GM18909 (cell line): ENCODE measurements at regions not wholly inside any gene's neighbourhood (a gene's known extent, or its start where the extent isn't known, plus 50 kb on each side); places are given as distances from the start of the nearest gene placed in this dataset.
"Not testable (repeated sequence)": the region's sequence is repeated elsewhere in the genome, so short reads cannot be mapped to it uniquely, and the experiment has no call there.

Experiments used
- ATAC-seq: cut with Tn5 transposase; IDR thresholded peaks from one replicate; pipeline ENCODE4 v1.9.1; 2021; ENCODE audit warnings: mild to moderate bottlenecking; ENCODE audit not compliant: unreplicated experiment, poor library complexity

DNA sequence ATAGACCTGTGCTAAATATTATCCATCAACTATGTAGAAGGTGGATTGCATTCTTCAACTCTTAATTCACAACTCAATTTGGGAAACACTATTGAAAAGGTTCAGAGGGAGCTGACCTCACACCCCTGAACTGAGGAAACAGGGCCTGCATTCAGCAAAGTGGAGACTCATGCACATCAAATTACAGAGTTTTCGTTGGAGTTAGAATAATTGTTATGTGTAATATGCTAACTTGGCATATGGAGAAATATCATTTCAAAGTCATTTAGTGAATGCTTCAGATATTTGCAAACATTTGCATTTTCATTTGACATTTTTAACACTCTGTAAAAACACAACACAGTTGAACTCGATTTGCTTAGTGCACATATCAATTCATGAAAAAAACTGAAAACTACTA, 1102.8 kb upstream of the INTU start:
- ATAC-seq, result no peak

DNA sequence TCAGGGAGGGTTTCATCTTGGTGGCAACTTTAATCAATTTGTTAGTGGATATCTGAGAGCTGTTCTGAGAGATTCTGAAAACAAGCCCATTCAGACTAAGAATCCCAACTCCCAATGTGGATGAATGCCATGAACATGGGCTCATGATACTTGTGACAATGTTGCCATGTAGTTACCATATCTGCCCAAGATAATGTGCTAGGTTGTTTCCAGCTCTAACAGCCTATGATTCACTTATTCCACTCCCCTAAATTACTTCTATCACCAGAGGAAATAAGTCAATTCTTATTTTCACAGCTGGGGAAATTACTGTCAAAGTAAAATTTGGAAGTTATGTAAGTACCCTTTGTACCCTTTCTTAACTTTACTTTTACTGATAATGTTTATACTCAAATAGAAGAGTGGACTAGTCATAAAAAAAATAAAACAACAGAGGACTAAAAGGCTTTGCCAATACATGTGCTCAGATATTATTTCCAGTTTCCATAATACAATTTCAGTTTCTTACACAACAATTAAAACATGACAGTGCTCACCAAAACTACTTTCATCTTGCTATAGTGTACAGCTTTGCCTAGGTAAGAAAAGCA, 1101.7 kb upstream of the INTU start:
- ATAC-seq, result no peak

DNA sequence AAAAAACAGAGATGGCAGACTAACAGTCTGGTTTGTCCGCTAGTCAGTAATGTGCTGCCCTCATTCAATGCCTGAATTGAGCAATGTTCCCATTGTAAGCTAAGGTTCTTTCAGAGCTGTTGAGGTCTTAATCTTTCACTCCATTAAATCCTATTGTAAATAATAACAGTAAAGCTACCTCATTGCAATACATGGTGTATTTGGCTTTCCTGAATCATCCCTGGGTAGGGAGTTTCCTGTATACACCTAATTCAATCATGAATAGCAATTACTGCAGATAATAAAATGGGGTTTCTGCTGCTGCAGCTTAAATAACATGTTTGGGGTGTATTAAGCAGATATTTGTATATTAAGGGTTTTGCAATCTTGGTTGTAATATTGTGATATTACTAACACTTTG, 1100.2 kb upstream of the INTU start:
- no peak for ATAC-seq

DNA sequence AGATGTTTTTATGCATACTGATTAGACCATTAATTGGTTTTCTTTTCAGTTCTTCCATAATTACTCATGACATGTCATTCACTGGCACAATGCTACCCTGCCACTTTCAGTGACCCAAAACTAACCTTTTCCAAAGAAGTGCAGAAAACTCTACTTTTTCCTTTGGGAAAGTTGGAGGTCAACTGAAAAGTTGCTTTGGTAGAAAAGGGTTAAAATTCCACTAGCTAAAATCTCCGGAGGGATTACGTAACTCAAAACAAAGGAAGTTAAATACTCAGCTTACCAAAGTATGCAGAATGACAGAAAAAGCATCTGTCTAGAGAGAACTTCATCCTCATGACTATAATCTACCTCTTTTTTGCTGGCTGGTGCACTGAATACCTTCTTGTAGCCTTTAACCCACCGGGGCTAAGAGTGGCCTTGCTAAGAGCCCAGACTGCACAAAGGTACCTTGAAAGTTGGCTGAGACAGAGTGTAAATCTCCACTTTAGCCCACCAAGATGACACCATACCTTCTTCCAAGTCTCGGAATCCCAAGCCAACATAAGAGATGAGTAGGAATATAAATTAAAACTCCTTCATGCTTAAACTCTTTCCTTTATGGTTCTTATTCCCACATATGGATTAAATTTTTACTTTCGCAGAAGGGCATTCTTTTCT, 1099.5 kb upstream of the INTU start:
- ATAC-seq, result no peak

DNA sequence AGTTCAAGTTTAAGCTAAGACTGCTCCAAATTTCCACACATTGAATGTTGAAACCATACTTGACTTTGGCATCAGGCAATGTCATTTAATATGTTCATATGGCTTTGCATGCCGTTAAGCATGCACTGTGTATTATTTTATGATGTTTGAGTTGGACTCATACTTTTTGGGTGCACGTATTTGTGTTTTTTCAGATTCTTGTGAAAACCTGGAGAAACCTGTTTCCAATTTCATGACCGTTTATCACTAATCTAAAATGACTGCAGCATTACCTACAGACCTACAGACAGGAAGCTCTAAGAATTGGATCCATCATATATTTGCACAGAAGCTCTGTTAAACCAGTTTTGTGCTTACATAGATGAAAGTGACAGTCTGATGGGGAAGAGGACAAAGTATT, 1093.0 kb upstream of the INTU start:
- no peak for ATAC-seq

DNA sequence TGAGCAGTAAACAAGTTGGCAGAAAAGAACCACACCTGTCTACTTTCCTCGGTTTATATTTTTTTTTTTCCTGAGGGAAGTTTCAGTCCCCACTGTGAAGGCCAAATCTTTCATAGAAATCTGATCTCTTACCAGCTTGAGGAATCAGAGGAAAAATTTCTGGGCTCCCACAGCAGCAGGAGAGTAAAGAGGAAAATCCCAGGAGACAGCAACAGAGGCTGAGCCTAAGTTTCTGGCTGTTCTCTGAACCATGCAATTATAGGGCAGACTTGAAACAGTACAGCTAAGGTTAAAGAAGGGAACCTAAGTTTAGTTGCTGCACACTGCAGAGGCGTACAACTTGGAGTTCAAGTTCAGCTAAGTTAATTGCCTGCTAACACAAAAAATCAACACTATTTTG, 1090.9 kb upstream of the INTU start:
- no peak for ATAC-seq

DNA sequence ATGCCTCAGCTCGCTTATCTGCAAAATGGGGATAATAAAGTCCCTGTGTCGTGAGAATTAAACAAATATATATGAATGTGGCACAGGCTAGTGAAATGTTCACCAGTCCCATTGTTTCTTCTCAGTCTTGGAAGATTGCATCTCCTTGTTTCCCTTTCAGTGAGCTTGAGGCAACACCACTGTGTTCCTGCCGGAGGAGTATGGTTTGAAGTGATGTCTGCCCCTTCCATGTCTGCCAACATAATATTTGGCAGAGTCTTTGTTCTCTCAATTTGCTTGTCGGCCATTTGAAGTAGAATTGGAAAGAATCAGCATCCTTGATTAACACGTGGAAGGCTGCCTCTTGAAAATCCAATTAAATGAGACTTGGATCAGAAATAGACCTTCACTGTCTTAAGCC, 1088.5 kb upstream of the INTU start:
- no peak for ATAC-seq

DNA sequence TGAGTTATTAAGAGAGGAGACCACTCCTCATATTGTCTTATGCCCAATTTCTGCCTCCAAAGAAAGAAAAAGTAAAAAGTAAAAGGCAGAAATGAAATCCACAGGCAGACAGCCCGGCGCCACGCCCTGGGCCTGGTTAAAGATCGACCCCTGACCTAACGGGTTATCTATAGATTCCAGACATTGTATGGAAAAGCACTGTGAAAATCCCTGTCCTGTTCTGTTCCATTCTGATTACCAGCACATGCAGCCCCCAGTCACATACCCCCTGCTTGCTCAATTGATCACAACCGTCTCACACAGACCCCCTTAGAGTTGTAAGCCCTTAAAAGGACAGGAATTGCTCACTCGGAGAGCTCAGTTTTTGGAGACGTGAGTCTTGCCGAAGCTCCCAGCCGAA, 1086.6 kb upstream of the INTU start:
- ATAC-seq, result not testable (repeated sequence)

DNA sequence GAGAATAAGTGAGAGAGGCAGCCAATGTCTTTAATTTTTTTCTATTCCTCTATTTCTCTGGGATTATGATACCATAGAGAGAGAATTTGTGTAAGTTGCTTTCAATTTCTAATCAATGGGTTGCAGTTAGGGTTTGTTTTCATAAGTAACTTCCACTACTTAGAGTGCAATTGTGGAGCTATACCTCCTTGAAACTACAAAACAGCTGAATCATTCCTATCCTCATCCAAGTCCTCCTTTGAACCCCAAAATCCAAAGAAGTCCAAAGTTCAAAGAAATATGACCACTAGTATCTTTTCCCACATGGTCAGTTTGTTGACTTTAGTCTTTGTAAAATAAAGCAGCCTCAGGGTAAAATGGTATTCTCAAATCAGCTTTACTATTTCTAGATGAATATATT, 1085.4 kb upstream of the INTU start:
- no peak for ATAC-seq

DNA sequence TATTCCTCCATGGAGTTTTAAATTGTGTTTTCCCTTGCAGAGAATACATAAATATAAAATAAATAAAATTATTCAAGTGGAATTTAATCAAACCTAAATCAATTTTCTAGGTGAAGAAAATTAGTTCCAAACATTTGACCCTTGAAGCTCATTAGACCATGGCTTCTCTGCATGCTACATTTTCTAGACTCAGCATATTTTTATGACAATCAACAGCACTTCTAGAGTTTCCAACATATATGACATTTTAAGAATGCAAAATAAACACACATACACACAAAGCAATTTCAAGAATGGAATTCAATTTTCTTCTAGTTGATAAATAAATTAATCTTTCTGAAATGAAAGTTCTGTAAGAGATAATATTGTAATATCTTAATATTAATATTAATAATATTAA, 1083.9 kb upstream of the INTU start:
- ATAC-seq, result no peak

DNA sequence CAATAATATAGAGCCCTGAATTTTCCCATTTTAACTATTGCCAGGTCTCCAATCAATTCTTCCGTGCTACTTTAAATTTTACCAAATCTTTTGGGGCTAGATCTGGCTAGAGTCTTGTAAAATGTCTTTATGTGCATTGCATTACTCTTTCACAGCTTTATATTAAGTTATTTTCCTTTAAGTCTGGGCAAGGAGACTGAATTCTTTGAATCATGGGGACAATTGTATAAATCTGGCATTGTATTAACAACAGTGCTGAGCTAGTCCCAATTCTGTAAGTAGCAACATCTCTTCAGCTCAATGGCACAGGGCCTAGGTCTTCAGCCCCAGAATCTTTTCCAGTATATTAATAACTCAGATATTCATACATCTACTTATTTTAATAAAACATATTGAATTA, 1080.4 kb upstream of the INTU start:
- ATAC-seq, result no peak

DNA sequence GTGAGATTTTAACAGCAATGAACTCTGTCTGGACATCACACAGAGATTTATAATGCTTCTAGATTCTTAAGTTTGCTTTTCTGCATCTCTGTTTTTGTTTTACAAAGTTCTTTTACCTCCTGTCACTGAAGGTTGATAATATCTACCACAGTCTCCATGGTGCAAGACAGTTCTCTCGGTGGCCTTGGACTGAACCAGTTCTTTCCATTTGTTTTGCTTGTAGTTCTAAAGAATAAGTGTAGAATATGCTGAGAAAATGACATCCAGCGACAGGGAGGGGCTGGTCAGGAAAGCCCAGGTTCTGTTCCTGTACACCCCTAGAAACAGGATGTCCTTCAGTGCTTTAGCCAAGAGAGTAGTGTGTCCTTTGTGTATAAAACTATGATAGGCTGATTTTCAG, 1079.5 kb upstream of the INTU start:
- ATAC-seq, result no peak

DNA sequence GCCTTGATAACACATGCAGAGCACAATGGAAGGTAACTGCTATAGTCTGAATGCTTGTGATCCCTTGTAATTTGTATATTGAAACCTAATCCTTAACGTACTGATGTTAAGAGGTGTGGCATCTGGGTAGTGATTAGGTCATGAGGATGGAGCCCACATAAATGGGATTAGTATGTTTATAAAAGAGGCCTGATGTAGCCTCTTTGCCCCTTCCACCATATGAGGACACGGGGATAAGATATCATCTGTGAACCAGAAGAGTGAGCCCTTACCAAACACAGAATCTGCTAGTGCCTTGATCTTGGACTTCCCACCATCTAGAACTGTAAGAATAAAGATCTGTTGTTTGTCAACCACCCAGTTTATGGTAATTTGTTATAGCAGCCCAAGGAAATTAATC, 1074.2 kb upstream of the INTU start:
- ATAC-seq, result no peak

DNA sequence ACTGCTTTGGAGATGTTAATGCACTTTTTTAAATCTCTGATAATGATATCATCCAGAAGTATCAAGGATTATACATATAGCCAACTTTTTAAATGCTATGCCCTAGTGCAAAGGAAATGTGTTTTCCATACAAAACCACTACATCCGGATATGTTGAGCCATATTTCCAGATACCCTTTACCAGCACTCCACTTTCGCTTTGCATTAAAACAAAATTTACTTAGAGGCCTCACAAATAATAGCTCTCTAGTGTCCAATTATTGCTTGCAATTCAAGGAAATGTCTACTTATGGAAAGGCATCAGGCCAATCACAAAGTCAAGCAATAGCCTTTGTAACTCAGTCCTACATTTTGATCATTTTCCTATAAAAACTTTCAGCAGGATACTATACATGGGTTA, 1072.8 kb upstream of the INTU start:
- no peak for ATAC-seq

DNA sequence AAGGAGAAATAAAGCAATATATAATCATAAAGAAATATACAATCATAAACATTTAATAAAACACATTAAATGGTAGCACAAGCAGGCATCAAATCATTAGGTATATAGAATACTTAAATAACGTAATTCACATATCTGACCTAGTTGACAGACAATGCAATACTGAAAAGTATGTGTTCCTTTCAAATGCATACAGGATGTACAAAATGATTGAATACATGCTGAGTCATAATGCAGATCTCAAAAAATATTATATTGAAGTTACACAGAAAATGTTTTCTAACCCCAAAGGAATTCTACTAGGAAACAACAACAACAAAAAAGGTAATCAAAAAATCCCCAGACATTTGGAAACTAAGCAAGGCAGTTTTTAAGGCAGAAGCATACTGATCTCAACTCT, 1072.0 kb upstream of the INTU start:
- ATAC-seq, result no peak

DNA sequence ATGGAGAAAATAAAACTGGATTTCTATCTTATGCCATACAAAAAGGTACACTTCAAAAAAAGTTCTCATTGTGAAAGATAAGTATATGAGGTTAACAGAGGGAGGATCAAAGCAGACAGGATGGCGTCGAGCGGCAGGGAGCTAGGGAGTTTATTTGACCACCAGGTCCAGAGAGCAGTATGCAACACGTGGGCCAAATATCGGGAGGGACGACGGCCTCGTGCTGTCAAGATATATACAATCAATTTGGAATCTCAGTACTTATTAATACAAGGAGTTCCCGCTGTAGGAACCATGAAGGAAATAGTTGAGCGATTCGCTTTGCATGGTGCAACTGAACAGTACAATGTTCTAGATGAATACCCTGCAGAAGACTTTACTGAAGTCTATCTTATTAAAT, 1069.4 kb upstream of the INTU start:
- ATAC-seq, result no peak

DNA sequence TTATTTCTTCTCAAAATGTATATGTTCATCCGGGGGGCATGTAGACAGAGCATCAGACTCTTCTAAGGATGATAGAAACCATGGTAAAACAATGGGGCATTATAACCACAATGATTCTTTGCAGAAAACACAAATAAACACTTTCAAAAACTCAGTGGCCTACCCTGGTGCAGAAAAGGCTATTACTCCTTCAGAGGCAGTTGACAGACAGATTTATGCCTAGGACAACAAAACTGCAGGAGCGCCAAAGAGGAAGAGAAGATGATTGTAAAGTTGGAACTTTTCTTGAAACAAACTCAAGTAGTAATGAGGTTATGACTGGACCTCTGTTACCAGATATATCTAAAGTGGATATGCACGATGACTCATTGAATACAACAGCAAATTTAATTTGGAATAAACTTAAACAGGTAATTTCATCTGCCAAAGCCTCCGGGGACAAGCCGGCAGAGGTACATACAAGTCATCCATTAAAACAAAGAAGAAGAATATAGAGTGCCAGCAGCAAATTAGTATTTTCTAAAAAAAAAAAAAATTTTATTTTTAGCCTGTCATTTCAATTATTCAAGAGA, 1068.4 kb upstream of the INTU start:
- no peak for ATAC-seq

DNA sequence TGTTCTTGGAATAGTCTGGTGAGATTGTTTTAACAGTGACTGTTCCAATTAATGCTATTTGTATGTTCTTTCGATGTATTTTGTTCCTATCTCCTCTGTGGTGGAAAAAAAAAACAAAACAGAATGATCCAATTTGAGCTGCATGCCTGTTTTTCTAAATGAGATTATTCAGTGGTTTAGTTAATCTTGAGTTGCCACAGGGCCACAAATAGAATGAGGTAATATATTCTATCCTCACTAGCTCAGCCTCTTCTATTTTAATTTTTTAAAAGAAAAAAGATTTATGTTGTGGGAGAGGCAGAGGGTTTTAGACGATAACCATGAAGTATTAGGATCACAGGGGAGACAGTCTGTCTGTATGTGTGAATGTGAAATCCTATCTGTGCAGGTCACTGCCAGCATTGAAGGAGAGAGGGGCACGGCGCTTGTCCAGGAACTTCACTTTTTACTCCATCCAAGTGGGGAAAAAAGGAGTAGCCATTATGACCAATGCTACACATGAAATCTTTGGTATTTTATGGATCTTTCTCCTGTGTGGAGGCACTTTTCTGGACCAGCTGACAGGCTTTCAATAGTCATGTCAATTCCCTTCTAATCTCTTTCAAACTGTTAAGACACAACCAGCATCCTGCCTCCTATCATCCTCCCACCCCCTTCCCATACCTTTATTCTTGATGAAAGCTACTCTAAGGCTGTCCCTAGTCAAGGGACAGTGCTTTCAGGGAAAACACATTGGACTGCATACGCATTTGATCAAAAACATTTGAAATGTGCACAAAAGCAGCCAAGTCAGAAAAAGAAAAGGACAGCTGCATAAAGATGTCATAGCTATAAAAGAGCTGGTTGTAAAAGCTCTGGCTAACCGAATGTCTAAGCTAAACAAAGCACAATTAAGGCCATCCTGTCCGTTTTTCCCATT, 1063.8 kb upstream of the INTU start:
- ATAC-seq, result no peak

DNA sequence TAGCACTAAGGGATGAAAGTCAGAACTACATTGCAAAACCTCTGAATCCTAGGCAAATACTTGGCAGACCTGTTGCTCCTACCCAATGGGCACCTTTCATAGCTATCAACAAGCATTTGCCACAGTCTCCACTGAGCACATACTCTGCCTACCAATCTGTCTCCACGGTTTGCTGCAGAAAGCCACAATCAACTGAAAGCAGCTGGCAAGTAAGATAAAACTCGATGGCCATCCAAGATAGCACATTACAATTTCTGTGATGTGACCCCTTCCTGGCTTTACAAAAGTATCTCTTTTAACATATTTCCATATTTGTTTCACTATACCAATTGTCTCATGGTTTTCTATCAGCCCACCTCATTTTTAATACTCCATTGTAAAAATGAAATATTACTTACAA, 1060.5 kb upstream of the INTU start:
- no peak for ATAC-seq

DNA sequence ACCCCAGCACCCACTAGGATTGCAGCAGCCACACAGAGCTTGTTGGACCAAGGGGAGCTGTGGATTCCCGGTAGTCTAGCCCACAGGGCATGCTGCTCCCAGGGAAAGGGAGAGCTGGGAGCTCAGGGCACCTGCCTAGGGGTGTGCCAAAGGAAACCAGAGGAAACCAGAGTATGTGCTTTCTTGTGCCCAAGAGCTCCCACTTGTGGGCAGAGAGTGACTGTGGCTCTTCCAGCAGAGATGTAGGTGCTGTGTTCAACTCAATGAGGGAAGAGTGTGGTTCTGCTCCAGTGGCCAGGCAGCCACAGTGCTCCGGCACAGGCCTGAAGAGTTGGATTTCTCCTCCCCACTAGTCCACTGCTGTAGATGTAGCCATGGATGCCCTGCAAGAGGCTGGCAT, 1050.0 kb upstream of the INTU start:
- ATAC-seq, result no peak

DNA sequence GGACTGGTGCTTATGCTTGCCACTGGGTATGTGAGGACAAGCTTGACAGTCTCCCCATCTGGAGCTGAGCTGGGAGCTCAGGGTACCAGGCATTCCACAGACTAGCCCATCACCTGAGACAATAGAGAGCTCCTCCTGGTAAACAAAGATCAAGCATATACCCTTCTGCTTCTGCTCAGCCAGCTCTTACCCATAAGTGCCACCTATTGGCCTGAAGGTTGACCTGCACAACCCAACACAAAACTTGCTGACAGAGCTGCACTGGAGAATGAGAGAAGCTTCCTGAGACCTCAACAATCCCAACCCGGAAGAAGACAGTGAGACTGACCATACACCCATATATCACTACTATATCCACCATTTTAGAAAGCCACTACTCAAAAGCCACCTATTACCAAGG, 1049.2 kb upstream of the INTU start:
- no peak for ATAC-seq
